ENCODE measurements at regions not wholly inside any gene's neighbourhood (a gene's known extent, or its start where the extent isn't known, plus 50 kb on each side); places are given as distances from the start of the nearest gene placed in this dataset.

GRCh38 chr11:23399995-23400394 lies 539.7 kb upstream of the CCDC179 start:
- Histone ChIP-seq H4K20me1 (ENCODE audit: control insufficient read depth, extremely low read depth, insufficient read depth, low read length) (no peaks in the 10 kb centered on the region), H3K9ac (ENCODE audit: control insufficient read depth, extremely low read depth, insufficient read depth, low read length) (no peak overlapping the region), H2AFZ (ENCODE audit: control insufficient read depth, low read length) (no peak overlapping the region), H3K4me1 (ENCODE audit: control insufficient read depth, extremely low read depth, insufficient read depth, low read length) (no peaks in the 10 kb centered on the region), H3K27me3 (ENCODE audit: control insufficient read depth, extremely low read depth, insufficient read depth, low read length) (no peaks in the 10 kb centered on the region), H3K9me1 (ENCODE audit: control insufficient read depth, extremely low read depth, insufficient read depth, low read length) (no peaks in the 10 kb centered on the region), H3K27ac (ENCODE audit: control insufficient read depth, insufficient read depth, low read length) (no peak overlapping the region), H3K9me3 (ENCODE audit: control insufficient read depth, low read depth, low read length) (peaks cover 4% of the 10 kb centered on the region), H3K4me3 (ENCODE audit: control insufficient read depth in 2 of 3, extremely low read depth in 1 of 3, insufficient read depth in 2 of 3, low read depth in 1 of 3, low read length in 3 of 3) (no peak overlapping the region), H3K79me2 (ENCODE audit: control insufficient read depth, insufficient read depth, low read length) (no peaks in the 10 kb centered on the region), H3K4me2 (ENCODE audit: control insufficient read depth, extremely low read depth, insufficient read depth, low read depth, low read length) (no peak overlapping the region), H3K36me3 (ENCODE audit: control insufficient read depth in 2 of 2, extremely low read depth in 1 of 2, insufficient read depth in 2 of 2, low read length in 2 of 2) (no peaks in the 10 kb centered on the region)
- DNase-seq (ENCODE audit: low read depth, low spot score) (no peak), FAIRE-seq (no peak)
- dilution Hi-C loops (cut with MboI; ENCODE audit: extremely low pct_ligation_motif_present, low sequenced_read_pairs) = no loop called here
- TF ChIP-seq EZH2 (IDR thresholded peaks at IDR 0.05; ENCODE audit: low read length) = no peak
- no peak for TF ChIP-seq CTCF (optimal IDR thresholded peaks at IDR 0.05 in 1 of 3, IDR thresholded peaks at IDR 0.05 in 1 of 3, conservative IDR thresholded peaks at IDR 0.05 in 1 of 3; ENCODE audit: extremely low read depth in 1 of 3, insufficient read depth in 2 of 3, low read length in 3 of 3)

- Histone ChIP-seq H3K27me3 (ENCODE audit: control insufficient read depth, extremely low read depth, insufficient read depth, low read length) (no peaks in the 10 kb centered on the region), H3K9ac (ENCODE audit: control insufficient read depth, extremely low read depth, insufficient read depth, low read length) (no peak overlapping the region)
These were observed 543.2 kb upstream of the CCDC179 start for GRCh38 chr11:23403210-23404185.

More at GRCh38 chr11:23403210-23404185, 543.2 kb upstream of the CCDC179 start:
- H3K4me1 ChIP-seq (ENCODE audit: control insufficient read depth, extremely low read depth, insufficient read depth, low read length) = no peaks in the 10 kb centered on the region
- no peak for TF ChIP-seq EZH2 (IDR thresholded peaks at IDR 0.05; ENCODE audit: low read length)
- TF ChIP-seq CTCF (optimal IDR thresholded peaks at IDR 0.05 in 1 of 3, IDR thresholded peaks at IDR 0.05 in 1 of 3, conservative IDR thresholded peaks at IDR 0.05 in 1 of 3; ENCODE audit: extremely low read depth in 1 of 3, insufficient read depth in 2 of 3, low read length in 3 of 3) = no peak
- peaks cover 9% of the 10 kb centered on the region for H3K9me3 ChIP-seq (ENCODE audit: control insufficient read depth, low read depth, low read length)
- H3K36me3 ChIP-seq (ENCODE audit: control insufficient read depth in 2 of 2, extremely low read depth in 1 of 2, insufficient read depth in 2 of 2, low read length in 2 of 2) = no peaks in the 10 kb centered on the region
- no peaks in the 10 kb centered on the region for H3K9me1 ChIP-seq (ENCODE audit: control insufficient read depth, extremely low read depth, insufficient read depth, low read length)
- no peak overlapping the region for H2AFZ ChIP-seq (ENCODE audit: control insufficient read depth, low read length)
- dilution Hi-C loops (cut with MboI; ENCODE audit: extremely low pct_ligation_motif_present, low sequenced_read_pairs) = no loop called here
- no peak overlapping the region for H3K4me3 ChIP-seq (ENCODE audit: control insufficient read depth in 2 of 3, extremely low read depth in 1 of 3, insufficient read depth in 2 of 3, low read depth in 1 of 3, low read length in 3 of 3)
- no peaks in the 10 kb centered on the region for H4K20me1 ChIP-seq (ENCODE audit: control insufficient read depth, extremely low read depth, insufficient read depth, low read length)
- DNase-seq (ENCODE audit: low read depth, low spot score) = no peak
- no peak overlapping the region for H3K4me2 ChIP-seq (ENCODE audit: control insufficient read depth, extremely low read depth, insufficient read depth, low read depth, low read length)
- FAIRE-seq = no peak
- no peaks in the 10 kb centered on the region for H3K79me2 ChIP-seq (ENCODE audit: control insufficient read depth, insufficient read depth, low read length)
- H3K27ac ChIP-seq (ENCODE audit: control insufficient read depth, insufficient read depth, low read length) = no peak overlapping the region
